SU-DHL-6 (cell line): ENCODE measurements at regions not wholly inside any gene's neighbourhood (a gene's known extent, or its start where the extent isn't known, plus 50 kb on each side); places are given as distances from the start of the nearest gene placed in this dataset.
"Not testable (repeated sequence)": the region's sequence is repeated elsewhere in the genome, so short reads cannot be mapped to it uniquely, and the experiment has no call there.

ENCODE experiments used
- H2AFZ ChIP-seq: fragments of 200-600 bp; sonication (generic); 2 replicates; pipeline ENCODE4 v1.6.1; 2014; ENCODE audit warnings: low read depth, mild to moderate bottlenecking, moderate library complexity, mixed read lengths, antibody characterized with exemption, low read length; ENCODE audit not compliant: severe bottlenecking
- H3F3A ChIP-seq: fragments of 200-600 bp; shearing (Covaris generic); 2 replicates; pipeline ENCODE4 v1.6.0; 2016; ENCODE audit warnings: antibody characterized with exemption, mild to moderate bottlenecking; ENCODE audit not compliant: insufficient read depth
- H3K27ac ChIP-seq: fragments of 200-600 bp; sonication (generic); 2 replicates; pipeline ENCODE4 v1.5.1; 2016; ENCODE audit warnings: low read depth, mild to moderate bottlenecking, low read length, moderate library complexity, mixed read lengths
- H3K27me3 ChIP-seq: fragments of 200-600 bp; sonication (generic), shearing (Covaris generic); 2 replicates; pipeline ENCODE4 v1.6.0; 2014; ENCODE audit warnings: mild to moderate bottlenecking, low read length
- H3K36me3 ChIP-seq: fragments of 200-600 bp; sonication (generic); 2 replicates; pipeline ENCODE4 v1.6.1; 2014; ENCODE audit warnings: mild to moderate bottlenecking, low read length, mixed read lengths
- H3K4me2 ChIP-seq: fragments of 300-600, 200-600 bp; shearing (Covaris generic), sonication (generic); 2 replicates; pipeline ENCODE4 v1.6.0; 2014; ENCODE audit warnings: low read length, low read depth, mild to moderate bottlenecking; ENCODE audit not compliant: poor library complexity, severe bottlenecking
- H3K4me3 ChIP-seq: fragments of 200-600 bp; sonication (generic); 2 replicates; pipeline ENCODE4 v1.5.1; 2014; ENCODE audit warnings: antibody characterized with exemption, low read length, mild to moderate bottlenecking, mixed read lengths; ENCODE audit not compliant: insufficient read depth, poor library complexity, severe bottlenecking
- H3K79me2 ChIP-seq: fragments of 200-600 bp; sonication (generic); 2 replicates; pipeline ENCODE4 v1.6.1; 2014; ENCODE audit warnings: mild to moderate bottlenecking, low read length, moderate library complexity; ENCODE audit not compliant: insufficient read depth
- H3K9ac ChIP-seq: fragments of 200-600 bp; sonication (generic); 2 replicates; pipeline ENCODE4 v1.7.0; 2014; ENCODE audit warnings: mild to moderate bottlenecking, low read length
- H3K9me2 ChIP-seq: fragments of 200-600 bp; sonication (generic); replicated peaks from 2 replicates; pipeline ENCODE4 v1.6.1; 2014; ENCODE audit warnings: low read length; ENCODE audit not compliant: insufficient read depth
- H3K9me3 ChIP-seq: fragments of 200-600 bp; sonication (generic); 2 replicates; pipeline ENCODE4 v1.6.1; 2014; ENCODE audit warnings: low read length, mixed read lengths; ENCODE audit not compliant: insufficient read depth
- H4K20me1 ChIP-seq: fragments of 200-600 bp; sonication (generic); 2 replicates; pipeline ENCODE4 v1.6.1; 2014; ENCODE audit warnings: low read depth, mild to moderate bottlenecking, antibody characterized with exemption, low read length, moderate library complexity, mixed read lengths
- EZH2phosphoT487 ChIP-seq: fragments of 200-600 bp; sonication (generic), shearing (Covaris generic); conservative IDR thresholded peaks from 2 replicates; pipeline ENCODE4 v1.6.1; 2018; ENCODE audit warnings: mild to moderate bottlenecking, antibody characterized with exemption, low read length, moderate library complexity, mixed read lengths
- TF ChIP-seq, protein P1 (sequence below): fragments of 200-600 bp; sonication (generic); IDR thresholded peaks from one replicate; pipeline ENCODE4 v1.5.1; 2017; ENCODE audit warnings: antibody characterized with exemption, mild to moderate bottlenecking, low read length, moderate library complexity; ENCODE audit not compliant: insufficient read depth, poor library complexity, severe bottlenecking

DNA sequence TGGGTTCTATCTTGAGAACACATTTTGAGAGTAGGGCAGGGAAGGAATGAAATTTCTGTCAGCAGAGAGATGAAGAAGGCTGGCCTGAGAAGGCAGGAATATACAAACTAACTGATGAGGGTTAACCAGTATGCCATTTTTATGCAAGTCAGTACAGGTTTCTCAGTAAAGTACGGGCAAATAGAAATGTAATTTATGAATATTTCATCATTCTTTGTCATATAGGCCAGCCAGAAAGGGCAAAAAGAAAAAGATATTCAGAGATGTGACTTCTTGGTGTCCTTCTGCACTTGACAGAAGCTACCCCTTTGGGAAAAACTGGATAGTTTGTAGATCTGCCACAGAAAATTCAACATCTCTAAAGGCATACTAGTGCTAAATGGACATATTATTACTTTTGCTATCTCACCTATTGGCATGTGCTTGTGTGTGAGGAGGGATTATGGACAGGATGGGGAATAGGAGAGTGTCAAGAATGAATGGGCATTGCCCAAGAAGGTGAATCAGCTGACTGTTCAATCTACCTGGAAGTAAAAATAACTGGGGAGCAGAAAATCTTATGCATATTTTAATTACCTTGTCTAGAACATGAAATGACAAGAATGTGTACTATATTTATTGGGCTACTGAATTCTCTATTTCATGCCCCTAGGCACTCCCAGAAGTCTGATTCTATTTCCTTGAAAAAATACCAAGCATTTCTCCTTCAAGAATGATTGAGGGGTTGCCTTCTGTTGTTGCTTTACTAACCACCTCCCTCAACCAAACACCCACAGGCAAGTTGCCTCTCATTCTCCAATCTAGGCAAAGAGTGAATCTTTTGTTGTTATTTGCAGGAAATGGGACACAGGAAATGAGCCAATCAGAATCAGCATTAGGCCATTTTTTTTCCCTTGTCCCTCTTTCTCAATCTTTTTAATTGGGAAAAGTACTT lies 175.1 kb upstream of the SLC38A2 start:
- no peak for TF ChIP-seq EZH2phosphoT487
- TF ChIP-seq, protein P1, sequence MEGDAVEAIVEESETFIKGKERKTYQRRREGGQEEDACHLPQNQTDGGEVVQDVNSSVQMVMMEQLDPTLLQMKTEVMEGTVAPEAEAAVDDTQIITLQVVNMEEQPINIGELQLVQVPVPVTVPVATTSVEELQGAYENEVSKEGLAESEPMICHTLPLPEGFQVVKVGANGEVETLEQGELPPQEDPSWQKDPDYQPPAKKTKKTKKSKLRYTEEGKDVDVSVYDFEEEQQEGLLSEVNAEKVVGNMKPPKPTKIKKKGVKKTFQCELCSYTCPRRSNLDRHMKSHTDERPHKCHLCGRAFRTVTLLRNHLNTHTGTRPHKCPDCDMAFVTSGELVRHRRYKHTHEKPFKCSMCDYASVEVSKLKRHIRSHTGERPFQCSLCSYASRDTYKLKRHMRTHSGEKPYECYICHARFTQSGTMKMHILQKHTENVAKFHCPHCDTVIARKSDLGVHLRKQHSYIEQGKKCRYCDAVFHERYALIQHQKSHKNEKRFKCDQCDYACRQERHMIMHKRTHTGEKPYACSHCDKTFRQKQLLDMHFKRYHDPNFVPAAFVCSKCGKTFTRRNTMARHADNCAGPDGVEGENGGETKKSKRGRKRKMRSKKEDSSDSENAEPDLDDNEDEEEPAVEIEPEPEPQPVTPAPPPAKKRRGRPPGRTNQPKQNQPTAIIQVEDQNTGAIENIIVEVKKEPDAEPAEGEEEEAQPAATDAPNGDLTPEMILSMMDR = no peak
- Histone ChIP-seq H3F3A (no peaks in the 10 kb centered on the region), H3K4me3 (no peak overlapping the region), H3K27me3 (no peaks in the 10 kb centered on the region), H3K9me2 (no peaks in the 10 kb centered on the region), H3K9ac (no peak overlapping the region), H3K36me3 (no peaks in the 10 kb centered on the region), H3K79me2 (no peaks in the 10 kb centered on the region), H3K9me3 (no peaks in the 10 kb centered on the region), H2AFZ (no peak overlapping the region), H3K4me2 (no peak overlapping the region), H3K27ac (no peak overlapping the region), H4K20me1 (no peaks in the 10 kb centered on the region)

DNA sequence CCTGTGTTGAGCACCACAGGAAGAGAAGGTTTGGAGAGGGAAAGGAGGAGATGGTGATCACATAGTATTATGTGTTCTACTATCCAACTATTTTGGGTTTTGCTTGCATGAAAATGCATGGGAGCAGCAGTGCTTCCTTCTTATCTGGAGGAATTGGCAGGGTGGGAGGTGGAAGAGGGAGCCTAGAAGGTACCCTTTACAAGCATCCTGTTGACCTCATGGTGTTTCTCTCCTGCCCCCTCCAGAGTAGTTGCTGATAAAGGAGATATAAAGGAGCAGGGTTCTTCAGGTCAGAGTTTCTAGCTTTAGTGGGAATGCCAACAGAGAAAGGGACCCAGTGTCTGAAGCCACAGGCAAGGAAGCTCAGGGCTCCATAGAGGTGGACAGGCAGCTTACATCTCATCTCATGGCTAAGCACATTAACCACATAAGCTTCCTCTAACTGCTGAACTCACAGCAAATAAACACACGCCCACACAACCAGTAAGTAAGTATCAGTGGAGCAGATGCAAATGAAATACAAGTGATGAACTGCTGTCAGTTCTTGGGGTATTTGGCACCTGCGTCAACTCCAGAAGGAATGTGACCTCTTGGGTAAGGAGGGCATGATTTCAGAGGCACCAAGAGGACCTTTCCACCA lies 174.2 kb upstream of the SLC38A2 start:
- H3K36me3 ChIP-seq = no peaks in the 10 kb centered on the region
- no peak overlapping the region for H3K9ac ChIP-seq
- H3K27me3 ChIP-seq = no peaks in the 10 kb centered on the region
- no peaks in the 10 kb centered on the region for H3K9me3 ChIP-seq
- H3K27ac ChIP-seq = no peak overlapping the region
- H3K4me3 ChIP-seq = no peak overlapping the region
- no peak overlapping the region for H3K4me2 ChIP-seq
- no peak for TF ChIP-seq EZH2phosphoT487
- no peak overlapping the region for H2AFZ ChIP-seq
- H4K20me1 ChIP-seq = no peaks in the 10 kb centered on the region
- H3K9me2 ChIP-seq = no peaks in the 10 kb centered on the region
- no peaks in the 10 kb centered on the region for H3F3A ChIP-seq
- no peaks in the 10 kb centered on the region for H3K79me2 ChIP-seq

DNA sequence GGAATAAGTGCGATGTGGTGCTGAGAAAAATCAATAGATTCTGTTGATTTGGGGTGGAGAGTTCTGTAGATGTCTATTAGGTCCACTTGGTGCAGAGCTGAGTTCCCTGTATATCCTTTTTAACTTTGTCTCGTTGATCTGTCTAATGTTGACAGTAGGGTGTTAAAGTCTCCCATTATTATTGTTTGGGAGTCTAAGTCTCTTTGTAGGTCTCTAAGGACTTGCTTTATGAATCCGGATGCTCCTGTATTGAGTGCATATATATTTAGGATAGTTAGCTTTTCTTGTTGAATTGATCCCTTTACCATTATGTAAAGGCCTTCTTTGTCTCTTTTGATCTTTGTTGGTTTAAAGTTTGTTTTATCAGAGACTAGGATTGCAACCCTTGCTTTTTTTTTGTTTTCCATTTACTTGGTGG lies 170.8 kb upstream of the SLC38A2 start:
- not testable (repeated sequence) for H3K36me3 ChIP-seq, H3F3A ChIP-seq, H3K9me2 ChIP-seq, H3K9ac ChIP-seq, H3K4me3 ChIP-seq, H3K4me2 ChIP-seq, H3K79me2 ChIP-seq, H2AFZ ChIP-seq, H3K27ac ChIP-seq, H4K20me1 ChIP-seq, H3K9me3 ChIP-seq, H3K27me3 ChIP-seq

DNA sequence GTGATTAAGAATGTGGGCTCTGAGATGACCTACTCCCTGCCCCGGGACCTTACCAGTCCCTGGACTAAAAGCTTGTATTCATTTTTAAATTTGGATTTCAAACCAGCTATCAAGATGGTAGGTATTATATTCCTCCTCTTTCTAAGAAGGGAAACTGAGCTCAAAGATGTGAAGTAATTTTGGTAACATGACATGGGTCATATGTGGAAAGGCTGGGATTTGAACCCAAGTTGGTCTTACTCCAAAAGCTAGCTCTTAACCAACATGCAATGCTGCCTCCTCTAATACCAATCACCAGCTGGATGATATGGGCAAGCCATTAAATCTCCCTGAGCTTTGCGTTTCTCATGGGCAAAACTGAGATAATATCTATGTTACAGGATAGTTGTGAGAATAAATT lies 166.4 kb upstream of the SLC38A2 start:
- Histone ChIP-seq H3K79me2 (no peaks in the 10 kb centered on the region), H3K27ac (no peak overlapping the region), H3K4me2 (no peak overlapping the region), H3K9ac (no peak overlapping the region), H3K36me3 (no peaks in the 10 kb centered on the region), H3K9me2 (no peaks in the 10 kb centered on the region), H3F3A (no peaks in the 10 kb centered on the region), H2AFZ (no peak overlapping the region), H3K27me3 (no peaks in the 10 kb centered on the region), H4K20me1 (no peaks in the 10 kb centered on the region), H3K9me3 (no peaks in the 10 kb centered on the region), H3K4me3 (no peak overlapping the region)
- TF ChIP-seq, protein P1 = no peak
